Ascending aorta (tissue), 2 donors: ENCODE measurements at regions not wholly inside any gene's neighbourhood (a gene's known extent, or its start where the extent isn't known, plus 50 kb on each side); places are given as distances from the start of the nearest gene placed in this dataset.

Experiments
- DNase-seq, 2 donors: peaks; one replicate each; pipeline ENCODE4 v3.0.0-alpha.2; 2019; ENCODE audit warnings: low spot score in 2 of 2
- H3K27ac ChIP-seq, 2 donors: fragments of 200-600 bp; sonication (generic); one replicate each; pipeline ENCODE4 v1.5.1; 2016 to 2017; ENCODE audit warnings: mild to moderate bottlenecking in 1 of 2
- H3K27me3 ChIP-seq: fragments of 200-600 bp; sonication (generic); one replicate; pipeline ENCODE4 v1.5.1; 2017
- H3K36me3 ChIP-seq, 2 donors: fragments of 200-600 bp; sonication (generic); one replicate each; pipeline ENCODE4 v1.5.1; 2016
- H3K4me1 ChIP-seq, 2 donors: fragments of 200-600 bp; sonication (generic); one replicate each; pipeline ENCODE4 v1.5.1; 2016 to 2017; ENCODE audit warnings: mild to moderate bottlenecking in 1 of 2
- H3K4me3 ChIP-seq, 2 donors: fragments of 200-600 bp; sonication (generic); one replicate each; pipeline ENCODE4 v1.5.1; 2016 to 2017; ENCODE audit warnings: mild to moderate bottlenecking in 1 of 2
- H3K9me3 ChIP-seq, 2 donors: fragments of 200-600 bp; sonication (generic); one replicate each; pipeline ENCODE4 v1.5.1; 2016
- intact Hi-C: fragments of 100-400 bp; cut with DNase I; formaldehyde crosslinking; loops from one replicate; pipeline ENCODE4 v1.15.1; 2023
- TF ChIP-seq, protein P1 (sequence below), 3 experiments: fragments of 200-600 bp in 2 of 3; fragments of 450-650 bp in 1 of 3; sonication (generic) in 2 of 3; IDR thresholded peaks; one replicate each; pipeline ENCODE4 v1.5.1; 2016 to 2019; ENCODE audit warnings: antibody characterized with exemption in 3 of 3, mild to moderate bottlenecking in 1 of 3, moderate library complexity in 1 of 3

DNA sequence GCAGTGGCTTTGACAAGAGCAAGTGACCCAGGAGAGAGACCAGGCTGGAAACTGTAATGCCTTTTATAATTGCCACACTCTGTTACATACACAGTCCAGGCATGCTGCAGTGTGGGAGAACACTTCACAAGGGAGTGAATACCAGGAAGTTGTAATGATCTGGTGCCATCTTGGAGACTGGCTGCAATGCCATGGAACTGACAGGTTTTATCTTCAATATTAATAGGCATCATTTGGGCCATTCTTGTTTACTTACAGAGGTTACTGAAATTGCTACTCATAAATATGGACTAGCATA lies 274.3 kb downstream of the AUH start:
- intact Hi-C loops: no loop called here
- Histone ChIP-seq H3K36me3 (no peaks in the 10 kb centered on the region), H3K4me3 (no peak overlapping the region), H3K4me1 (no peaks in the 10 kb centered on the region), H3K27ac (no peak overlapping the region), H3K9me3 (no peaks in the 10 kb centered on the region), H3K27me3 (no peaks in the 10 kb centered on the region)
- no peak for DNase-seq
- TF ChIP-seq, protein P1, sequence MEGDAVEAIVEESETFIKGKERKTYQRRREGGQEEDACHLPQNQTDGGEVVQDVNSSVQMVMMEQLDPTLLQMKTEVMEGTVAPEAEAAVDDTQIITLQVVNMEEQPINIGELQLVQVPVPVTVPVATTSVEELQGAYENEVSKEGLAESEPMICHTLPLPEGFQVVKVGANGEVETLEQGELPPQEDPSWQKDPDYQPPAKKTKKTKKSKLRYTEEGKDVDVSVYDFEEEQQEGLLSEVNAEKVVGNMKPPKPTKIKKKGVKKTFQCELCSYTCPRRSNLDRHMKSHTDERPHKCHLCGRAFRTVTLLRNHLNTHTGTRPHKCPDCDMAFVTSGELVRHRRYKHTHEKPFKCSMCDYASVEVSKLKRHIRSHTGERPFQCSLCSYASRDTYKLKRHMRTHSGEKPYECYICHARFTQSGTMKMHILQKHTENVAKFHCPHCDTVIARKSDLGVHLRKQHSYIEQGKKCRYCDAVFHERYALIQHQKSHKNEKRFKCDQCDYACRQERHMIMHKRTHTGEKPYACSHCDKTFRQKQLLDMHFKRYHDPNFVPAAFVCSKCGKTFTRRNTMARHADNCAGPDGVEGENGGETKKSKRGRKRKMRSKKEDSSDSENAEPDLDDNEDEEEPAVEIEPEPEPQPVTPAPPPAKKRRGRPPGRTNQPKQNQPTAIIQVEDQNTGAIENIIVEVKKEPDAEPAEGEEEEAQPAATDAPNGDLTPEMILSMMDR (IDR thresholded peaks at IDR 0.05): no peak

DNA sequence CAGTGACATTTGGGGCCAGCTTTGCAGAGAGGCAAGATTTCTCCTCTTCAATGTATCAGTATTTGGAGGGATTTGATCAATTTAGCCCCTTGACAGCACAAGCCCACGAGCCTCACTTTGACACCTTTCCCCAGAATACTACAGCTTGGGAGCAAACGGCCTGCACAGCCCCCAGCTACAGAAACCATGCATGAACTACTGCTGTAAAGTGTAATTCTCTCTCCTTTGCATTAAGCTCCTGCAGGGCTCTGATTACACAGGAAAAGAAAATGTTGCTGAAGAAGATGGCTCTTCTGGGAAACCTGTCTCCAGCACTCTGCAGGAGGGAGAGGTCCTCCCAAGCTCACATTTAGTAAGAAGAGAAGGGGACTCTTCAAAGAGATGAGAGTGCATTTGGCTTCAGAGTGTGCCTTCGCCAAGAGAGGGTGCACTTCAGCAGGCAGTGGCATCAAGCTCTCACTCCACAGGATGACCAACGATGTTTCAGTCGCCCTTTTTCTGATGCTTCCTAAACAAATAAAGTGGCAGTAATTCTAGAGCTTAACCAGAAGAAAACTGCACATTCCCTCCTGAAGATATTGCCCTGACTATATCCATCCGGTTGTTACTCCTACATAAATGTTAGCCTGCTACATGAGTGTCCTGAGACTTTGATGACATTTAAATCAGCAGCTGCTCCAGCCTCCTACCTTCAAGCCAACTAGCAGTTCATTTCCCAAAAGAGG lies 272.2 kb downstream of the AUH start:
- Histone ChIP-seq H3K27me3 (no peaks in the 10 kb centered on the region), H3K9me3 (peaks cover 0 to 3% of the 10 kb centered on the region in 2 donors), H3K27ac (no peak overlapping the region), H3K36me3 (no peaks in the 10 kb centered on the region), H3K4me1 (no peaks in the 10 kb centered on the region), H3K4me3 (no peak overlapping the region)
- TF ChIP-seq, protein P1 (IDR thresholded peaks at IDR 0.05): peak; percentile 10 to 50 (median 20)
- DNase-seq: no peak
- intact Hi-C loops: no loop called here

DNA sequence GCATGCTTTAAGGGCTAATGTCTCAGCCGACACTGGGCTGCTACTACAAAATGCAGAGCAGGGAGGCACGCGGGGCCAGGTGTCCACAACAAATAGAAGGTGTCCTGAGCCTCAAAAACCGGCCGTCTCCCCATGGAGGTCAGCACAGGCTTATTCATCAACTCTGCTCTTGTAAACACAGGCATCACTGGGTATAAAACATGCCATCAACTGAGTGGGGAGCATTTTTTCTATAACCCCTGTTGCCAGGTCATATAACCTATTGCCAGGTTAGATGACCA lies 271.6 kb downstream of the AUH start:
- Histone ChIP-seq H3K27ac (no peak overlapping the region), H3K36me3 (no peaks in the 10 kb centered on the region), H3K4me3 (no peak overlapping the region), H3K4me1 (no peaks in the 10 kb centered on the region), H3K9me3 (peaks cover 0 to 3% of the 10 kb centered on the region in 2 donors), H3K27me3 (no peaks in the 10 kb centered on the region)
- no peak for DNase-seq
- intact Hi-C loops: no loop called here
- TF ChIP-seq, protein P1 (IDR thresholded peaks at IDR 0.05): no peak

DNA sequence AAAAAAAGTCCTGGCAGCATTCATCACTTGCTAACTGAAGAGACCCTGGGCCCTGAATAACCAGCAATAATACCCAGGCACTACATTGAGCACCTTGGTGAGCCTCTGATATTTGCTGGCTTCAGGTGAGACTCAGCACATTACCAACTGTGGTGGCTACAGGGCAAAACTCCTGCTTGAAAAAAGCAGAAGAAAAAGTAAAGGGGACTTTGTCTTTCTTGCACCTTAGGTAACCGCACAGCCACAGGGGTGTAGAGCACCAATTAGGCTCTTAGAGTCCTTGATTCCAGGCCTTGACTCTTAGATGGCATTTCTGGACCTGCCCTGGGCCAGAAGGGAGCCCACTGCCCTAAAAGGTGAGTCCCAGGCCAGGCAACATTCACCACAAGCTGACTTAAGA lies 269.5 kb downstream of the AUH start:
- no peaks in the 10 kb centered on the region for H3K27me3 ChIP-seq
- TF ChIP-seq, protein P1 (IDR thresholded peaks at IDR 0.05): no peak
- no peaks in the 10 kb centered on the region for H3K4me1 ChIP-seq
- peaks cover 0 to 3% of the 10 kb centered on the region in 2 donors for H3K9me3 ChIP-seq
- intact Hi-C loops: no loop called here
- H3K36me3 ChIP-seq: no peaks in the 10 kb centered on the region
- H3K27ac ChIP-seq: no peak overlapping the region
- H3K4me3 ChIP-seq: no peak overlapping the region
- no peak for DNase-seq

DNA sequence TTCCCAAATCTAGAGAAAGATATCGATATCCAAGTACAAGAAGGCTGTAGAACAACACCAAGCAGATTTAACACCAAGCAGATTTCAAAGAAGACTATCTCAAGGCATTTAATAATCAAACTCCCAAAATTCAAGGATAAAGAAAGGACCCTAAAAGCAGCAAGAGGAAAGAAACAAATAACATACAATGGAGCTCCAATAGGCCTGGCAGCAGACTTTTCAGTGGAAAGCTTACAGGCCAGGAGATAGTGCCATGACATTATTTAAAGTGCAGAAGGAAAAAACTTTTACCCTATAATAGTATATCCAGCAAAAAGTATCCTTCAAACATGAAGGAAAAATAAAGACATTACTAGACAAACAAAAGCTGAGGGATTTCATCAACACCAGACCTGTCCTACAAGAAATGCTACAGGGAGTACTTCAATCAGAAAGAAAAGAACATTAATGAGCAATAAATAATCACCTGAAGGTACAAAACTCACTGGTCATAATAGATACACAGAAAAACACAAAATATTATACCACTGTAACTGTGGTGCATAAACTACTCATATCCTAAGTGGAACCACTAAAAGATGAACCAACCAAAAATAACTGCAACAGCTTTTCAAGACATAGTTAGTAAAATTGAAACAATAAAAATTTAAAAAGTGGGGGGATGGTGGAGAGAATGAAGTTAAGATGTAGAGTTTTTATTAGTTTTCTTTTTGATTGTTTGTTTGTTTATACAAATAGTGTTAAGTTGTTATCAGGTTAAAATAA lies 267.2 kb downstream of the AUH start:
- H3K27me3 ChIP-seq: no peaks in the 10 kb centered on the region
- TF ChIP-seq, protein P1 (IDR thresholded peaks at IDR 0.05): no peak
- no peak for DNase-seq
- peaks cover 0 to 3% of the 10 kb centered on the region in 2 donors for H3K9me3 ChIP-seq
- H3K4me1 ChIP-seq: peaks cover 0 to 4% of the 10 kb centered on the region in 2 donors
- no peaks in the 10 kb centered on the region for H3K36me3 ChIP-seq
- H3K27ac ChIP-seq: no peak overlapping the region
- intact Hi-C loops: loop anchor here (5.0 kb wide), 1 partner anchor 268 kb away; the partner anchor contains the start of gene AUH
- no peak overlapping the region for H3K4me3 ChIP-seq
